ENCODE measurements at regions not wholly inside any gene's neighbourhood (a gene's known extent, or its start where the extent isn't known, plus 50 kb on each side); places are given as distances from the start of the nearest gene placed in this dataset.

DNA sequence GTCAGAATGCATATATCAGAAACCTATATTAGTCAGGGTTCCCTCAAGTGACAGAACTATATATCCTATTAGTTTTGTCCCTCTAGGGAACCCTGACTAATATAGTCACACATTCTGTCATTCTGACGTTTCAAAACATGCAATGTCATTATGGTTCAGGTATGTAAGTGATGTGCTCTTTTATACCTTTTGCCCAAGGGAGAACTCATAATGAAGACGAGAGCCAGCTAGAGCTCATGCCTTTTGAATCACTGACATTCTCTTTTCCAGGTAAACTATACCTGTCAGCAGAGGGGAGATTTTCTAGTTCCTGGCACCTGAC, 576.7 kb downstream of the LRRC70 start:
- TF ChIP-seq, protein P1, sequence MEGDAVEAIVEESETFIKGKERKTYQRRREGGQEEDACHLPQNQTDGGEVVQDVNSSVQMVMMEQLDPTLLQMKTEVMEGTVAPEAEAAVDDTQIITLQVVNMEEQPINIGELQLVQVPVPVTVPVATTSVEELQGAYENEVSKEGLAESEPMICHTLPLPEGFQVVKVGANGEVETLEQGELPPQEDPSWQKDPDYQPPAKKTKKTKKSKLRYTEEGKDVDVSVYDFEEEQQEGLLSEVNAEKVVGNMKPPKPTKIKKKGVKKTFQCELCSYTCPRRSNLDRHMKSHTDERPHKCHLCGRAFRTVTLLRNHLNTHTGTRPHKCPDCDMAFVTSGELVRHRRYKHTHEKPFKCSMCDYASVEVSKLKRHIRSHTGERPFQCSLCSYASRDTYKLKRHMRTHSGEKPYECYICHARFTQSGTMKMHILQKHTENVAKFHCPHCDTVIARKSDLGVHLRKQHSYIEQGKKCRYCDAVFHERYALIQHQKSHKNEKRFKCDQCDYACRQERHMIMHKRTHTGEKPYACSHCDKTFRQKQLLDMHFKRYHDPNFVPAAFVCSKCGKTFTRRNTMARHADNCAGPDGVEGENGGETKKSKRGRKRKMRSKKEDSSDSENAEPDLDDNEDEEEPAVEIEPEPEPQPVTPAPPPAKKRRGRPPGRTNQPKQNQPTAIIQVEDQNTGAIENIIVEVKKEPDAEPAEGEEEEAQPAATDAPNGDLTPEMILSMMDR (IDR thresholded peaks at IDR 0.05; ENCODE audit: low read depth, low read length): no peak
- no peak for TF ChIP-seq EZH2phosphoT487 (IDR thresholded peaks at IDR 0.05; ENCODE audit: low read depth)
